HG03103 (cell line): ENCODE measurements at regions not wholly inside any gene's neighbourhood (a gene's known extent, or its start where the extent isn't known, plus 50 kb on each side); places are given as distances from the start of the nearest gene placed in this dataset.

Experiments used
- ATAC-seq: cut with Tn5 transposase; IDR thresholded peaks from one replicate; pipeline ENCODE4 v1.9.1; 2021; ENCODE audit warnings: low read depth; ENCODE audit not compliant: unreplicated experiment

GRCh38 chr10:36188461-36188860 is 546.4 kb upstream of the FZD8 start:
- no peak for ATAC-seq

GRCh38 chr10:36188080-36188453 is 546.0 kb upstream of the FZD8 start:
- ATAC-seq, result no peak

- ATAC-seq, result no peak
These were observed 545.4 kb upstream of the FZD8 start for GRCh38 chr10:36187380-36188079.

- ATAC-seq, result no peak
These were observed 543.0 kb upstream of the FZD8 start for GRCh38 chr10:36185097-36185496.

- ATAC-seq, result no peak
These were observed 541.6 kb upstream of the FZD8 start for GRCh38 chr10:36183726-36184125.

GRCh38 chr10:36183056-36183455 is 541.0 kb upstream of the FZD8 start:
- no peak for ATAC-seq

GRCh38 chr10:36182606-36183005 is 540.5 kb upstream of the FZD8 start:
- no peak for ATAC-seq

- ATAC-seq, result no peak
These were observed 540.1 kb upstream of the FZD8 start for GRCh38 chr10:36182179-36182566.

- ATAC-seq, result no peak
These were observed 539.5 kb upstream of the FZD8 start for GRCh38 chr10:36181426-36182178.

- no peak for ATAC-seq
These were observed 536.5 kb upstream of the FZD8 start for GRCh38 chr10:36178616-36179015.

- no peak for ATAC-seq
These were observed 535.0 kb upstream of the FZD8 start for GRCh38 chr10:36177071-36177470.

- no peak for ATAC-seq
These were observed 533.9 kb upstream of the FZD8 start for GRCh38 chr10:36175954-36176353.

- ATAC-seq, result no peak
These were observed 531.3 kb upstream of the FZD8 start for GRCh38 chr10:36173364-36173763.

- ATAC-seq, result no peak
These were observed 530.2 kb upstream of the FZD8 start for GRCh38 chr10:36171953-36172940.

- no peak for ATAC-seq
These were observed 529.5 kb upstream of the FZD8 start for GRCh38 chr10:36171556-36171952.

- ATAC-seq, result no peak
These were observed 528.9 kb upstream of the FZD8 start for GRCh38 chr10:36170943-36171501.

GRCh38 chr10:36170142-36170719 is 528.1 kb upstream of the FZD8 start:
- ATAC-seq, result no peak

- ATAC-seq, result no peak
These were observed 526.7 kb upstream of the FZD8 start for GRCh38 chr10:36168777-36169176.

GRCh38 chr10:36164556-36165504 is 522.7 kb upstream of the FZD8 start:
- ATAC-seq, result no peak
